ENCODE measurements at regions not wholly inside any gene's neighbourhood (a gene's known extent, or its start where the extent isn't known, plus 50 kb on each side); places are given as distances from the start of the nearest gene placed in this dataset.

- DNase-seq = no peak
Measured at GRCh38 chr13:47603365-47603764, 397.7 kb downstream of the SUCLA2 start.

DNA sequence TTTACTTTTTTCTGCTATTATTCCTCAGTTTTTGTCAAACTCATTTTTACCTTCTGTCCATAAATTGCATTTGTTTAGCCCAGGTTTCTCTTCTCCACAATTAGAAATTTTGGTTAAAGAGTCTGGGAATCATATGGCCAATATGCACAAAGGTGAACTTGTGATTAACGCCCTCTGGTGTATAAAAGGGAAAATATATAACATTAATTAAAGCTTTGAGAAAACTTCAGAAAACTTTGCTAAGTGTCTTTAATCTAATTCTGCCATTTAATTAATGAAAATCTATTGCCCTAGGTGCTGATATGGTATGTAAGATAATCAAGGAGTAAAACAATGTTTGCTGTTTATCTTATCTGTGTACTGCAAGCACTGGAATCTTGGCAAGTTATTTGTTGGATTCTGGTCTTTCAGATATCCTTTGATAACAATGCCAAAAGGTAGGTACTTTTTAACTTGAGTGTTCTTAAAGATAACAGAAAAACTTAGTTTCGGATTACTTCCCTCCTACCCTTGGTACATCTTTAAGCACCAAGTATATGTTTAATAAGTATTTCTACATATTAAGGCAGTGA lies 402.6 kb downstream of the SUCLA2 start:
- DNase-seq = no peak

DNA sequence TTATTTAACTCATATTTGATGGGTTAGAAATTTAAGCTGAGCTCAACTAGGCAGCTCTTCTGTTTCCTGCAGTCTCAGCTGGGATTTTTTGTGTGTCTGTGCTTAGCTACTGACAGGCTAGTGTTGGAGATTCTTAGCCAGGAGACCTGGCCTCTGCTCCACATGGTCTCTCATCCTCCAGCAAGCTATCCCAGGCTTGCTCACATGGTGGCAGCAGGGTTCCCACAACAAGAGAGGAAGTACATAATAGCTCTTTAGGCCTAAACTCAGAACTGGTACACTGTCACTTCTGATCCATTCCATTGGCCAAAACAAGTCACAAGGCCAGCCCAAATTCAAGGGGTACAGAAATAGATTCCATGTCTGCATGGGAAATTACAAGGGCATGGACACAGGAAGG lies 406.2 kb downstream of the SUCLA2 start:
- DNase-seq = peak; percentile 0

DNA sequence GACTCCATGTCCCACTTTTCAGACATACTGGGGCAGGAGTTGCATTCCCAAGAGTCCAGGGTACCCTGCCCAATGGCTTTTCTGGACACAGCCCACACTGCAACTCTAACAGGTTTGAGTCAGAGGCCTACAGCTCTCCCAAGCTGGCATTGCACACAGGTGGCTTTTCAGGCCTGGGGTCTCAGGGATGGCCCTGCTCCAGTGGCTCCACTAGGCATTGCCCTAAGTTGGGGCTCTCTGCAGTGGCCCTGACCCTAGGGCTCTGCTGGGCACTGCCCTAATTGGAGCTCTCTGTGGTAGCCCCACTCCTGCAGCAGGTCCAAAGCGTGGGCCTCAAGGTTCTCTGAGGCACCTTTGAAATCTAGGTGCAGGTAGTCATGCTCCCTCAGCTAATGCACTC lies 408.8 kb downstream of the SUCLA2 start:
- no peak for DNase-seq

GRCh38 chr13:47588676-47589075 lies 412.4 kb downstream of the SUCLA2 start:
- DNase-seq = no peak

DNA sequence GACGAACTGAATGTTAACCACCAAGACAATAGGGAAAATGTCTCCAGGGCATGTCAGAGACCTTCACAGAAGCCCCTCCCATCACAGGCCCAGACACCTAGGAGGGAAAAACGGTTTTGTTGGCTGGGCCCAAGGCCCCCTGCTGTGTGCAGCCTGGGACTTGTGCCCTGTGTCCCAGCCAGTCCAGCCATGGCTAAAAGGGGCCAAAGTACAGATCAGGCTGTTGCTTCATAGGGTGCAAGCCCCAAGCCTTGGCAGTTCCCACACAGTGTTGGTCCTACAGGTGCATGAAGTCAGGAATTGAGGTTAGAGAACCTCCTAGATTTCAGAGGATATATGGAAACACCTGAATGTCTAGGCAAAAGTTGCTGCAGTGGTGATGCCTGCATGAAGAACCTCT lies 428.7 kb downstream of the SUCLA2 start:
- DNase-seq = no peak

- no peak for DNase-seq
Measured at GRCh38 chr13:47564041-47564440, 437.0 kb downstream of the SUCLA2 start.

DNA sequence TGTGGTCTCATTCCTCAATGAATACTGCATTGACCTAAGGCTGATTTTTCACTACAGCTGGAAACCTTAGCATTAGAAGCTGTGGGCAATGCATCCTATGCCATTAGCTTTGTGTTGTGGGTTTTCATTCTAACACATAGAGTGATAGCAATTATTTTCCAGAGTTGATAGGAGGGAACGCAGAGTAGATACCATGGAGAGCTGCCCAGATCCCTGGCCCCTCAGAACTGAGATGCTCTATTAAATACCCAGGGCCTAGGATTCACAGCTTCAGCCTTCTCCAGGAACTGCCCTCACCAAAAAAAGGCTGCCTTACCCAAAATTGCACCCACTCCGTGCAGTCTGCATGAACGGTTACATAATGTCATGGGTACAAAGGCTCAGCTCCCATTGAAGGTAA lies 444.4 kb downstream of the SUCLA2 start:
- DNase-seq = no peak

- no peak for DNase-seq
Measured at GRCh38 chr13:47555235-47555634, 445.8 kb downstream of the SUCLA2 start.

DNA sequence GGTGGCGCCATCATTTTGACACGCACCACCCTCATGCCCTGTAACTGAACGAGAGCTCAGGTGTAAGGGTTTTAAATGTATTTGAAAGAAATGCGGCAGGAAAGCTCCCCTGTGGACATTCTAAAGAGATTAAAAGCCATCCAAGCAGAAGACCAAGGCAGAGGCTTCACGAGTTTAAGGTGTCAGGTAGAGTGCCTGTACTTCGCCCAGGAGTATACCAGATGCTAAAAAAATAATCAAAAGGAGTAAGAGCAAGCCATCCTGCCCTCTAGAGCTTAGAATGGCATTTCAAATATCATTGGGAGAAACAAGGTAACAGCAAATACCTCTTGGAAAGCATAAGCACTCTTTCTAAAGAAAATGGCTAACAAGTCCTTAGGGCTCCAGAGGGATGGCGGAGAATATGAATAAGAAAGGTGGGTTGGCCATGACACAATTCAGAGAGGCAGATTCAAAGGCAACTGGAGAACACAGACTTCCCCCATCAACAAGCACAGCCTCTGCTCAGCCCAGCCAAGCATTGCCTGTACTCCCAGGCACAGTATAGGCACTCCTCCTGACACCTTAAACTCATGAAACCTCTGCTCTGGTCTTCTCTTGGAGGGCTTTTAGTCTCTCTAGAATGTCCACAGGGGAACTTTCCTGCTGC lies 447.6 kb downstream of the SUCLA2 start:
- DNase-seq = no peak

DNA sequence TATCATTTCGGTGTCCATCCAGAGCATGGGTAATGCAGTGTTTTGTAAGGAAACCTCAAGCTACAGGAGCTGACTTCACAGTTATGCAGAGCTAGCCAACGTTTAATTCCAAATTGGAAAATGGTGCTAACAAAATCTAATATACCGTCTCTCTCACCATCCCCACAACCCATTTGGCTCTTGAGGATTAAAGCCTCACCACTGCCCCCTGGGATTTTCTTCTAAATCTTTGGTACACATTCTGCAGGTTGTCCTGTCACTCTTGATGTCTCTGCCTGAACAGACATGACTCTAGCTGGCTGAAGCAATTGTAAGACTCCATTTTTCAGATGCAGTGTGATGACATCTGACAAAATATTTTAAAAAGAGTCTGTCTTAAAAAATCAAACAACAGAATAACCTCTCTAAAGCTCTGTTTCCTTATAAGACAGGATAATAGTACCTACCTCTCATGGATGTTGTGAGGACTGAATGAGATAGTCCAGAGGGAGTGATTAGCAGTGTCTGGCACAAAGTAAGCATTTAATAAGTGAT lies 451.8 kb downstream of the SUCLA2 start:
- DNase-seq = no peak

DNA sequence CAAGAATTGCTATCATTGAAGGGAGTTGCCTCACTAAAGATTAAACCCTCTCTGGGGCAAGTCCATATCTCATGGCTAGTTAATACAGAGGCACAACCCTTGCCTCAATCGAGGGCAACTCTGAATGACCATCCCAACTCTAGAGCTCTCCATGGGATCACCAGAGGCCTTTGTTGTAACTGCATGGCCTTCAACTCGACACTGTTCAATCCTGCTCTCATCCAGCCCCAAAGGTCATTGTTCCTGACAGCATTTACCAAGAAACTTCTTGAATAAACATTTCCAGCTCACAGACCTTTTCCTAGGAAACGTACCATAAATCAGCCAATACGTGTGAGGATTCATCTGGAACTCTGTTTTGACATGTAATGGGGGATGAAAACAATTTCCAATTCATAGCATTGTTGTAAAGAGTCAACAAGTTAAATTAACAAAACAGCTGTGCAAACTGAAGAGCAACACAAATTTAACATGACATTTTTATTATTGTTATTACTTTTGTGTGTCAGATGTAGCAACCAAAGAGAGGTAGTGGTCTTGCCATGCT lies 452.7 kb downstream of the SUCLA2 start:
- DNase-seq = no peak

DNA sequence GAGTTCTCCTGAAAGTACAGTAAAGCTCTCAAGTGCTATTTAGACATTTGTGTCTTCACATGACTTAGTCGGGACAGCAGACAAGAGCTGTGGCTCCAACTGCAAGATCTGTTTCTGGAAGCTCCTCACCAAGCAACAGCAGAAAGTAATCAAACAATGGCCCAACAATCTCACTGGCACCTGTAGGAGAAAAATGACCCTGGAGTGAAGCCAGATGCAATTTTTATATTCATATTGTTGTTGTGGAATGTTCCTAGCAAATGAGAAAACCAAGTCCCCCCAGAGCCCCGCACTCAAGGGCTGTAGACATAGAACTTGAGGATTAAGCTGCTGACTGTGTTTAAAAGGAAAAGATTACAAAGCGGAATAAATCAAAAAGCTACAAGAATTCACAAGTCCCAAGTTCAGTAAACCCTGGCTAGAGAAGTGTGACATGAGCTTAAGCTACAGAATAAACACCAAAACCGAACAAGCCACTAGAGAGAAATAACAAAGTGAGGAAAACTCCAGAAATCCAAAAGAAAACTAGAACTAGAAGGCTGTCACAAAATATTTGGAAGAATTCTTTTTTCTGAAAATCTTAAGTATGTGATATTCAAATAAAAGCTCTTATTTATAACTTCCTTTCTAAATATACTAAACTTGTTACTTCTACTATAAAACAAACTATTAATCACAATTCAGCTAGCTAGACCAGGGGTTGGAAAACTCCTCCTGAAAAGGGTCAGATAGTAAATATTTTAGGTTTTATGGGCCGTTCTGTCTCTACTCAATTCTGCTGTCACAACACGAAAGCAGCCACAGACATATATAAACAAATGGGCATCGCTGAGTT lies 454.5 kb downstream of the SUCLA2 start:
- DNase-seq = no peak

- no peak for DNase-seq
Measured at GRCh38 chr13:47545201-47546024, 455.7 kb downstream of the SUCLA2 start.

GRCh38 chr13:47539317-47539716 lies 461.8 kb downstream of the SUCLA2 start:
- DNase-seq = no peak

DNA sequence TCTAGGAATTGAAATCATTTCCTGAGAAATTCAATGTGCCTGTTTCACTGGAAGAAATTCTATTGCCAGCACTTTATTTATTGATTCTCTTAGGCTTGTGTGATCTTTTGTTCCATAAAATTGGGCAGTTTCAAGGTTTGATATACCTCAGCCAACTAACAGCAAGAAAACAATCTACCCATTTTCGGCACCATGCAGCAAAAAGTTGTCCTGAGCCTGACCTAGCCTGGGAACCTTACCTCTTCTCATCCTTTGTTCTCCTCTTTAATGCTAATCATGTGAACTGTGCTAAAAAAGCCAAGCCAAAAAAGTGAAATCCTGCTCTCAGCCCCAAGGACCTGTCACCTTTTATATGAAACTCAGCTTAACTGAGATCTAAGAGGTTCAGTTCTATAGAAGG lies 477.3 kb downstream of the SUCLA2 start:
- DNase-seq = no peak

- no peak for DNase-seq
Measured at GRCh38 chr13:47521890-47522487, 479.1 kb downstream of the SUCLA2 start.

DNA sequence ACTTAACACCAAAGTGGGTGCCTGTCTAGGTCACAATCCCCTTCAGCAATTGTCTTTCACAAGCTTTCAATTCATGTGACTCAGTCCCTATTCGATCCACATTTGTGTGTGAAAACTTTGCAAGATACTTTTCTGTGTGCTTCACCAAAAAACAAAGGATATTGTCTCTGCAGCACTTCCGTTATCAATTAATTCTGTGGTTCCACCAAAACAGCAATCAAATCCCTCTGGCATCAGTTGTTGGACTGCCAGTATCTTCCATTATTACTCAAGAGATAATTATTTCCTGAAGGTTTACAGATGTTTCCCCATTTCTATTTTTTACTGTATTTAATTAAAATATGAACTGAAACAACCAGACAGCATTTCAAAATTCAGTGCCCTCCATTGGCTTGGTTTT lies 481.4 kb downstream of the SUCLA2 start:
- DNase-seq = no peak

DNA sequence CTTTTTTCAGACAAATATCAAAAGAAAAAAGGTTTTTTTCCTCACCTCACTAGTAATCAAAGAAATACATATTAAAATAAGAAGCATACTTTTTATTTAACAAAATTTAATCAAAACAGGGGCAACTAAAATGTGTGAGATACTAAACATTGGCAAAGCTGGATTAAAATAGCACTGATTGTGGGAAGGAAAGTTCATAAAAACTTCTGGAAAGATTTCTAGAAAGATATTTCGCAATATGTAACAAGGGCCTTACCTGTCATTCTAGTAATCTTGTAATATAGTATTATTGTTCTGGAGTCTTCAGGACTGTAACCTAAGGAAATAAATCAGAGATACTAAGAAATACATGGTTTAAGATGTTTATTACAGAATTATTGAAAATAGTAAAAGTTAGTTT lies 482.5 kb downstream of the SUCLA2 start:
- no peak for DNase-seq

DNA sequence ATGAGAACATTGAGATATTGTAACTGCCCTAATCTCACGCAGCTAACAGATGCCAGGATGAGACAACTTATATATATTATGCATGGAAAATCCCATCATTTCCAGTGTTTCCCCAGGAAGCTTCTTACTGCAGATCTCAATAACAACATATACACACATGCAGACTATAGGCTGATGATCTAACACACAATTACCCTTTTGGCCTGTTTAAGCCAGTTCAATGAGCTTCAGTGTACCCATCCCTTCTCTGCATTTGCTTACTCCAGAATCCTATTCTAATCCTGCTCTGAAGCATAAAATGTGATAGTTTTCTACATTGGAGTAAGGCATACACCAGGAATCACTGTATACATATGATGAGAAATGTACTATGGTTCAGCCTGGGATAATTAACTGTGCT lies 489.4 kb downstream of the SUCLA2 start:
- no peak for DNase-seq

DNA sequence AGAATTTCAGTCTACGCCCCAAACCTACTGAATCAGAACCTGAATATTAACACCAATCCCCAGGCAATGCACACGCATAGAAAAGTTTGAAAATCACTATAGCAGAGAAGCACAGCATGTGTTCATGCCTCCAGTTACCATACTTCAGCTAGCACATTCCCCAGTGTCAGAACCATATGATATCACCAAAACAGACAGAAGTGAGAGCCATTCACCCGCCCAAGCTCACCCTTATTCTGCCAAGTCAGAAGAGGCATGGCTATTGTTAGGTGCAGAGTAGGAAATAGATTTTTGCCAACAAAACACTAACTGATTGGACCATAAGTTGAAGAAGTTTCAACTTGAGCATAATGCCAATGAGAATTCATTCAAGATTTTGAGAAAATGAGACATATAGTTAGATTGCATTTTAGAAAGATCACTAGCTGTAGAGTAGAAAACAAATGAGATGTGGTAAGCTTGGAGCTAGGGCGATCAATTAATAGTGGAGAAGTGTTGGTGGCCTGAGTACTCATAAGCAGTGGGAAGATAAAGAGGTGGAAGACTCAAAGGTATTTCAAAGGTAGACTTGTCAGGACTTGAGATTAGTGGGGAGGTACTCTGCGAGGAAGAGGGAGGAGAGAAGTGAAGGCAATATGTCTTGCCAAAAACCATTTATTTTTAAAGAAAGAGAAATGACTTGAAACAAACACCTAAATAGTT lies 492.4 kb downstream of the SUCLA2 start:
- DNase-seq = no peak

DNA sequence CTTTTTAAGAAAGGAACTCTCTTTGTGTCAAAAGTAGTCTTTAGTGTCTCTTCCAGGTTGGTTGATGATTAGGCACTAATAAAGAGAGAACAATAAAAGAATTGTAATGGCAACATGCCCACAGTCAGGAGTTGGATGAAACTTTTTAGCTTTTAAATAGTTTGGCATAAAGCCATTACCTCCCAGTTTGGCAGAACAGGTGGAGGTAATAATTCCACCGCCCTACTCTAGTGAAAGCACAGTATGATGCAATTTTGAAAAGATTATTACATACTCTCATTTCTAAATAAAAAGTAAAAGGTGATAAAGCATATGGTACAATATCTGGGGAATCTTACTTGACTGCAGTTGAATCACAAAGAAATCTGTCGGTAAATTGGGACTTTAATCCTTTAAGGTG lies 497.6 kb downstream of the SUCLA2 start:
- DNase-seq = no peak
